Stomach smooth muscle (tissue), 2 donors: ENCODE measurements at regions not wholly inside any gene's neighbourhood (a gene's known extent, or its start where the extent isn't known, plus 50 kb on each side); places are given as distances from the start of the nearest gene placed in this dataset.

ENCODE experiments used
- H3K27ac ChIP-seq: one replicate; pipeline ENCODE4 v1.7.0; 2013; ENCODE audit warnings: mild to moderate bottlenecking, low read length, inconsistent platforms
- H3K27me3 ChIP-seq, 2 donors: one replicate each; pipeline ENCODE4 v1.7.0; 2013; ENCODE audit warnings: low read length in 2 of 2; ENCODE audit not compliant: insufficient read depth in 2 of 2, control insufficient read depth in 1 of 2
- H3K36me3 ChIP-seq, 2 donors: one replicate each; pipeline ENCODE4 v1.7.0; 2013; ENCODE audit warnings: low read length in 2 of 2; ENCODE audit not compliant: control insufficient read depth in 2 of 2, insufficient read depth in 2 of 2
- H3K4me1 ChIP-seq: one replicate; pipeline ENCODE4 v1.7.0; 2013; ENCODE audit warnings: low read length; ENCODE audit not compliant: control insufficient read depth, insufficient read depth
- H3K4me3 ChIP-seq, 2 donors: one replicate each; pipeline ENCODE4 v1.7.0; 2013; ENCODE audit warnings: low read length in 2 of 2
- H3K9ac ChIP-seq, 2 donors: one replicate each; pipeline ENCODE4 v1.7.0; 2013; ENCODE audit warnings: low read length in 2 of 2, mild to moderate bottlenecking in 1 of 2
- H3K9me3 ChIP-seq, 2 donors: one replicate each; pipeline ENCODE4 v1.7.0; 2013; ENCODE audit warnings: low read length in 2 of 2; ENCODE audit not compliant: control insufficient read depth in 2 of 2
- donor health status: healthy.
- donor health status: Pancreatic carcinoma.

DNA sequence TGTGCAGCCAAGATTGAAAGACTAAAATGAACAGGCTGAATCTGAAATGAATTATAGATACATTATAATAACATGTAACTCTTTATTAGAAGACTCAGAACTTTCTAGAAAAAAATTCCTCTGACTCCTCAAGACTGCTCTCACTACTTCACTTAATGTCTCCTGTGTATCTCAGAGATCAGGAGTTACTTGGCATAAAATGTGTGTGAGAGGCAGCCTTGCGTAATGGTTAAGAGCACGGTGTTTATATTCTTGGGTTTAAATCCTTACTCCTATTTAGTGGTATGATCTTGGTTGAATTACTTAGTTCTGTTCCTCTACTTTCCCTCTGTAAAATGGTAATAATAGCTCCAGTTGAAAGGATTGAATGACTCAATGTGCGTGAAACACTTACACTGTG lies 634.9 kb downstream of the LTN1 start:
- Histone ChIP-seq H3K27ac (no peak overlapping the region), H3K27me3 (no peaks in the 10 kb centered on the region), H3K4me1 (no peaks in the 10 kb centered on the region), H3K4me3 (no peak overlapping the region), H3K9me3 (no peaks in the 10 kb centered on the region), H3K36me3 (no peaks in the 10 kb centered on the region), H3K9ac (no peak overlapping the region)

DNA sequence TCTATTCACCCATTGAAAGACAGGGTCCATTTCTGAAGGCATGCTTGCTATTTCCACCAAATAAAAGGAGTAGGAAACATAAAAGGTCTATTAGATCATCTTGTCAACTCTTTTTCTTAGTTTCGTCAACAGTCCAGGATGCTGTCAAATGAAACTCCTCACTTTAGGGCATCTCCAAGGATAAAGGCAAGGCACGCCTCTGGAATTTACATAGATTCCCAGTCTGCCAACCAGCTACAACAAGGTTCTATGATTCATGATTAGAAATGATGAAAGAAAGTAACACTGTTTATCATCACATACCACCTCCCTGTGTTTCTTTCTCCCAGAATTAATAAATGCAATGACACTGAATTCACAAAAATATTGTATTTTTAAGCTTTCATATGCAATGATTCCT lies 636.3 kb downstream of the LTN1 start:
- H3K9me3 ChIP-seq, result no peaks in the 10 kb centered on the region
- no peak overlapping the region for H3K9ac ChIP-seq
- no peaks in the 10 kb centered on the region for H3K27me3 ChIP-seq
- no peaks in the 10 kb centered on the region for H3K4me1 ChIP-seq
- H3K36me3 ChIP-seq, result no peaks in the 10 kb centered on the region
- no peak overlapping the region for H3K27ac ChIP-seq
- H3K4me3 ChIP-seq, result no peak overlapping the region

DNA sequence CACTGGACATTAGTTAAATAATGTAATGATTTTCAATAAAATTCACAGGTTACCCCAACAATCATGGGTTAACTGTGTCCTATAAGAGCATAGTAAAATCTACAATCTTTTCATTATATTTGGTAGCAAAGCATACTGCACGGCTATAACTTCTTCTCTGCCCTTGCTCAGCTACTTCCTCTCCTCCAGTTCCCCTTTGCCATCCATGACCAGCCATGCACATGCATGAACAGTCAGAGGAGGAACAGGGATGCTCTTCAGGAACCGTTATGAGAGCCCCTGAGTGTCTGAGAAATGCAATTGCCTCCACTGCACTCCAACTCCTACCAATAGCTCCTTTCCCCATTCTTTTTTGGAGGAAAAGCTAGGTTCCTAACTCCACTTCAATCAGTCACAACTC lies 646.7 kb downstream of the LTN1 start:
- no peaks in the 10 kb centered on the region for H3K36me3 ChIP-seq
- H3K9me3 ChIP-seq, result no peaks in the 10 kb centered on the region
- H3K4me3 ChIP-seq, result no peak overlapping the region

DNA sequence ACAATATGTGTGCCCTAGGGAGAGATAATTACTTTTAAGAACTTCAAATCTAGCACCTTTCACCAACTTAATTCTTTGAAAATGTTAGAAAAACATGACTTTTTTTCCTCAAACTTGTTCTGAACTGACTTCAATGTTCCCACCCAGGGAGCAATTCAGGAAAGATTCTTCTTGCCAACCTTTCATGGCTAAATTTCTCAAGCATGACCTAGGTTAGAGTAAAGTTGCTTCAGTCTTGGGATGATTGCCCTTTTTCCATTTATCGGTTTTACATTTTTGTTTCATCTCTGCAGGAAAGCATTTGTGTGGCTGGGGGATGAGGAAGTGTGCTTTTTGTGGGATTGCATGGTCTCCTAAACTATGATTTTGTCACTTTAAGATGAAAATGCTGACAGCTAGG lies 647.7 kb downstream of the LTN1 start:
- no peak overlapping the region for H3K9ac ChIP-seq
- H3K27me3 ChIP-seq, result no peaks in the 10 kb centered on the region
- no peaks in the 10 kb centered on the region for H3K9me3 ChIP-seq
- no peaks in the 10 kb centered on the region for H3K4me1 ChIP-seq
- no peaks in the 10 kb centered on the region for H3K36me3 ChIP-seq
- H3K27ac ChIP-seq, result no peak overlapping the region
- no peak overlapping the region for H3K4me3 ChIP-seq

More for the DNA sequence above, 646.7 kb downstream of the LTN1 start:
- Histone ChIP-seq H3K27me3 (no peaks in the 10 kb centered on the region), H3K9ac (no peak overlapping the region), H3K27ac (no peak overlapping the region), H3K4me1 (no peaks in the 10 kb centered on the region)

DNA sequence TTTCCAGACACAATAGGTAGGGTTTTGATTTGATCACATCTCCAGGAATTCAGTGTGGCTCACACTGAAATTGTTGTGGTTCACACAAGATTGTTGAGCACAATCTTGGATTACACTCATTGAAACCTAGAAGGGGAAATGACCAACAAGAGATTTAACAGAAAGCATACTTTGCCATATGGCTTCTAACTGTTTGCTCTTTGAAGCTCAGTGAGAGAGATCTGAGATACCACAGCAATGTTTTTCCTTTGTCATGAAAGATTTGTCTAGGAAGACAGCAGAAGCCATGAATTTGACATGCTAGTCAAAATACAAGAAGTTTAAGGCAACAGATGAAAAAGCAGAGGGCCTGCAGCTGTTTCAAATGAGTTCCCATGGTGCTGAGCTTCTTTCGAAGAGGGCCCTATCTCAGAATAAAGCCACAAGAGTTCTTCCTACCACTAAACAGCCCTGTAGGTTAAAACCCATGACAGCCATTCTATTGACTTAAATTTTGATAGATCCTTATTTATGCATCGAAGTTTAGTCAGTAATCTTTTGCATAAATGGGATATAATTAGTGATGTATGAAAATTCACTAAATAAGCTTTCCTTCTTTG lies 650.4 kb downstream of the LTN1 start:
- no peaks in the 10 kb centered on the region for H3K4me1 ChIP-seq
- H3K36me3 ChIP-seq, result no peaks in the 10 kb centered on the region
- H3K4me3 ChIP-seq, result no peak overlapping the region
- H3K27me3 ChIP-seq, result no peaks in the 10 kb centered on the region
- H3K27ac ChIP-seq, result no peak overlapping the region
- H3K9me3 ChIP-seq, result no peaks in the 10 kb centered on the region
- no peak overlapping the region for H3K9ac ChIP-seq

DNA sequence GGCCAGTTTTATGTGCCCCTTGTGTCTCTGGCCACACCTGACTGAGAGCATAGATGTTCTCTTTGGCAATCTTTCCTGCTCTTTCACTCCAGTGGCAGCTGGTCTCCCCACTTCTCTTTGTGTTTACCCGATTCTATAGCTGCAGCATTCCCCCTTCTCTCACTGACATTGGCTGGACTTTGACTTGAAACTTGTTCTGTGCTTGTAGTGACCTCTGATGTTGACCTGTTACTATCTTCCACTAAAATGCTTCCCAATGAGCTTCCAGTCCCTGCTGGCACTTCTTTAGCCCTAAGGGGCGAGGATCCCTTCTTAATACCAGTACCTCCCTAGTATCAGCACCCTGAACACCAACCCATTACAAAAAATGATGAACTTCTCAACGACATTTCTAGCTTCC lies 653.3 kb downstream of the LTN1 start:
- H3K36me3 ChIP-seq, result no peaks in the 10 kb centered on the region
- no peak overlapping the region for H3K27ac ChIP-seq
- H3K27me3 ChIP-seq, result no peaks in the 10 kb centered on the region
- no peaks in the 10 kb centered on the region for H3K4me1 ChIP-seq
- no peak overlapping the region for H3K9ac ChIP-seq
- no peak overlapping the region for H3K4me3 ChIP-seq
- no peaks in the 10 kb centered on the region for H3K9me3 ChIP-seq

DNA sequence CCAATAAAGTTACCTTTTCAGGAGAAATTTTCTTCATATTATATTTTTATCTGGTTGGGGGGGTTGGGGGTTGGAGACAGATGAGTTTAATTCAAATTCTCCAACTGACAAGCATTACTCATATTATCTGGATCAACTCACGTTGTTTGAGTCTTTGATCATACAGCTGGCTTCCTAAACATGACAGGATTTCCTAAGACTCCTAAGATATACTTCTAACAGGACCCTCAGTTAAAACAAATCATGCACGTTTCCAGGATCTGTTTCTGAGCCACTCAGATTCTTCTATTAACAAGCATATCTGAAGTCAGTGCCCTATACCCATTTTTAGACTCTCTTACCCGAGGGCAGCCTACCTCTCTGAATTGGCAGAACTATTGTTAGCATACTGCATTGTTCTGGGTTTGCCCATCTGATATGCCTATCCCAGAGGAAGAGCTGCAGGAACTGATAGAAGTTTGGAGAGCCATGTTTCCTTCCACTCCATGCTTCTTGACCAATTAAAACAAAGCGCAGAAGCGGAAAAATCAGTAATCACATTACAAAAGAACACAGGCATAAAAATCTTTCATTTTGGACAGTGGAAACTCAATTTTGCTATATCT lies 653.9 kb downstream of the LTN1 start:
- no peaks in the 10 kb centered on the region for H3K36me3 ChIP-seq
- H3K27ac ChIP-seq, result no peak overlapping the region
- H3K4me3 ChIP-seq, result no peak overlapping the region
- H3K27me3 ChIP-seq, result no peaks in the 10 kb centered on the region
- no peaks in the 10 kb centered on the region for H3K4me1 ChIP-seq
- no peaks in the 10 kb centered on the region for H3K9me3 ChIP-seq
- no peak overlapping the region for H3K9ac ChIP-seq

DNA sequence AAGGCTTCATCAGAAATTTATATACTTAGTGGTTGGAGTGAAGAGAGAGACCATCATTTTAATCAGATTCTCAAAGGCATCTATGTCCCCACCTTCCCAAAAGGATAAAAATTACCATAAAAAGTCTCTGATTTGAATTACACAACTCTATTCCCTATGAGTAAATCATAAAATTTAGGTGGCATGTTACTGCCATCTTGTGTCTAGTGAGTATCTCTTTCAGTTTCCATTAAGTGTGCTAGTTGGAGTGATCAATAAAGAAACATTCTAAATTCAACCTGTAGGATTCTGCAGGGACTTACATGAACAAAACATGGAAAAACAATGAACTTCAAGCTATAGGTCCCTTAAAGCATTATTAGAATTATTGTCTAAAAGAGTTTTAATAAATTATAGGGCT lies 655.4 kb downstream of the LTN1 start:
- Histone ChIP-seq H3K36me3 (no peaks in the 10 kb centered on the region), H3K4me1 (no peaks in the 10 kb centered on the region), H3K9me3 (no peaks in the 10 kb centered on the region), H3K27me3 (no peaks in the 10 kb centered on the region), H3K27ac (no peak overlapping the region), H3K4me3 (no peak overlapping the region), H3K9ac (peak overlapping the region in 1 of 2 donors; percentile 13)

DNA sequence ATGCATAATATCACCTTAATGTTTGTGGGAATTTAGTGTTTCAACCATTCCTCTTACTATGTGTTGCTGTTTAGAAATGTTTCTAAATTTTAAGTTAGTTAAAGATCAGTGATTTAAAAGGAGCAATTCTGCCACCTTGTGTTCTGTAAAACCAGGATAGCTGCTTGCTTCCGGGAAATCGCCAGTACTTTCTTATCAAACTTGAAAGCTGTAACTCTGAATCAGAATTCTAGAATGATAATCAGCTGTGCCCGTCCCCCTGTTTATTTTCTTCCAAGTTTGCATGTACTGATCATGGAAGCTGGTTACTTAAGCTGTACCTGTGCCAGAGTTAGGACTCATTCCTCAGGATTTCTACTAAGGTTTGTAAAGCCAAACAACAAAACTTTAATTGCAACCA lies 656.4 kb downstream of the LTN1 start:
- Histone ChIP-seq H3K27ac (no peak overlapping the region), H3K4me1 (no peaks in the 10 kb centered on the region), H3K4me3 (peak overlapping the region in 1 of 2 donors; percentile 37), H3K27me3 (no peaks in the 10 kb centered on the region), H3K9ac (no peak overlapping the region), H3K36me3 (no peaks in the 10 kb centered on the region), H3K9me3 (no peaks in the 10 kb centered on the region)

DNA sequence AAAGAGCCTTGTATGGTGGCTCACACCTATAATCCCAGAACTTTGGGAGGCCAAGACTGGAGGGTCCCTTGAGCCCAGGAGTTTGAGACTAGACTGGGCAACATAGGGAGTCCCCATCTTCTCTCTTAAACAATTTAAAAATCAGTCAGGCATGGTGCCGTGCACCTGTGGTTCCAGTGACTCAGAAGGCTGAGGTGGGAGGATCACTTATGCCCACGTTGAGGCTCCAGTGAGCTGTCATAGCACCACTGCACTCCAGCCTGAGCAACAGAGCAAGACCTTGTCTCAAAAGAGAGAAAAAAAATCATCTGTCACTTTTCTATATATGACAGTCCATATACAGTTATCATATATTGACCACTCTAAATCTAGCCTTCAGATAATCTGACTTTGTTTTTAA lies 658.3 kb downstream of the LTN1 start:
- Histone ChIP-seq H3K4me1 (no peaks in the 10 kb centered on the region), H3K27me3 (no peaks in the 10 kb centered on the region), H3K9ac (no peak overlapping the region), H3K27ac (no peak overlapping the region), H3K4me3 (no peak overlapping the region), H3K36me3 (no peaks in the 10 kb centered on the region), H3K9me3 (no peaks in the 10 kb centered on the region)

DNA sequence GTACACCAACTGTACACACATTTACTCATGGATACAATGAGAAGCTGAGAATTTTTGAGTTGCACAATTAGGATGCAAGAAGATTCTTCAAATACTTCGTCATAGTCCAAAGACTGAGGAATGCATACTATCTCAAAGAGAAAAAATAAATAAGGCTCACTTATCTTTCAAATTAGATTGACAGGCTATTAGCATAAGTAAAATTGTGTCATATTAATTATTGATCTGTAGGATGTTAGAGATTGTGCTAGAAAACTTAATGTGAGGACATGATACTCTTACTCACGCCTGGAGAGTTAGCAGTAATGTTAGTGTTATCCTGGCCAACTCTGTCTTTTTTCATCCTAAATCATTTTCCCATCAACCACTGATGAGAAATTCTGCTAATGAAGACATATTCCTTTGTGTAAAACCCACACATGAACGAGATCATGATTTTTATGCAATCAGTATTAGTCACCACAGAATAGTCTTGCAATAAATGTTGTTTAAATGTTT lies 659.0 kb downstream of the LTN1 start:
- no peaks in the 10 kb centered on the region for H3K36me3 ChIP-seq
- no peak overlapping the region for H3K4me3 ChIP-seq
- no peaks in the 10 kb centered on the region for H3K4me1 ChIP-seq
- H3K27ac ChIP-seq, result no peak overlapping the region
- no peaks in the 10 kb centered on the region for H3K9me3 ChIP-seq
- no peak overlapping the region for H3K9ac ChIP-seq
- no peaks in the 10 kb centered on the region for H3K27me3 ChIP-seq
